ENCODE measurements at regions not wholly inside any gene's neighbourhood (a gene's known extent, or its start where the extent isn't known, plus 50 kb on each side); places are given as distances from the start of the nearest gene placed in this dataset.

DNA sequence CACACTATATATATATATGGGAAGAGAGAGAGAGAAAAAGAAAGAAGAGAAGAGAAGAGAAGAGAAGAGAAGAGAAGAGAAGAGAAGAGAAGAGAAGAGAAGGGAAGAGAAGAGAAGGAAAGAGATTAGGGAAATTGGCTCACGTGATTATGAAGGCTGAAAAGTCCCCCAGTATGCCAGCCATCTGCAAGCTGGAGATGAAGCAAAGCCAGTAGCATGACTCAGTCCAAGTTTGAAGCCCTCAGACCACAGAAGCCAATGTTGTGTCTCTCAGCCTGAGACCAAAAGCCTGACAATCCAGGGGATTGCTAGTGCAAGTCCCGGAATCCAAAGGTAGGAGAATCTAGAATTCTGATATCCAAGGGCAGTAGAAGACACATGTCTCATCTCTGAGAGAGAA lies 206.3 kb upstream of the PRSS1 start:
- TF ChIP-seq, protein P1, sequence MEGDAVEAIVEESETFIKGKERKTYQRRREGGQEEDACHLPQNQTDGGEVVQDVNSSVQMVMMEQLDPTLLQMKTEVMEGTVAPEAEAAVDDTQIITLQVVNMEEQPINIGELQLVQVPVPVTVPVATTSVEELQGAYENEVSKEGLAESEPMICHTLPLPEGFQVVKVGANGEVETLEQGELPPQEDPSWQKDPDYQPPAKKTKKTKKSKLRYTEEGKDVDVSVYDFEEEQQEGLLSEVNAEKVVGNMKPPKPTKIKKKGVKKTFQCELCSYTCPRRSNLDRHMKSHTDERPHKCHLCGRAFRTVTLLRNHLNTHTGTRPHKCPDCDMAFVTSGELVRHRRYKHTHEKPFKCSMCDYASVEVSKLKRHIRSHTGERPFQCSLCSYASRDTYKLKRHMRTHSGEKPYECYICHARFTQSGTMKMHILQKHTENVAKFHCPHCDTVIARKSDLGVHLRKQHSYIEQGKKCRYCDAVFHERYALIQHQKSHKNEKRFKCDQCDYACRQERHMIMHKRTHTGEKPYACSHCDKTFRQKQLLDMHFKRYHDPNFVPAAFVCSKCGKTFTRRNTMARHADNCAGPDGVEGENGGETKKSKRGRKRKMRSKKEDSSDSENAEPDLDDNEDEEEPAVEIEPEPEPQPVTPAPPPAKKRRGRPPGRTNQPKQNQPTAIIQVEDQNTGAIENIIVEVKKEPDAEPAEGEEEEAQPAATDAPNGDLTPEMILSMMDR (optimal IDR thresholded peaks at IDR 0.05 in 1 of 3, IDR thresholded peaks at IDR 0.05 in 1 of 3, conservative IDR thresholded peaks at IDR 0.05 in 1 of 3; ENCODE audit: extremely low read depth in 1 of 3, insufficient read depth in 2 of 3, low read length in 3 of 3), result no peak
- no peak for TF ChIP-seq EZH2 (IDR thresholded peaks at IDR 0.05; ENCODE audit: low read length)
